Smooth muscle cell (in vitro differentiated cells): ENCODE measurements at regions not wholly inside any gene's neighbourhood (a gene's known extent, or its start where the extent isn't known, plus 50 kb on each side); places are given as distances from the start of the nearest gene placed in this dataset.

Source experiments
- DNase-seq: peaks from one replicate; lab custom pipeline; 2025; ENCODE audit not compliant: unreplicated experiment; lab: John Stamatoyannopoulos, UW
- H2AFZ ChIP-seq: fragments of 200-600 bp; sonication (generic); 2 replicates; pipeline ENCODE4 v1.6.0; 2016; ENCODE audit warnings: antibody characterized with exemption, low read depth, mild to moderate bottlenecking
- H3F3A ChIP-seq: fragments of 200-600 bp; sonication (generic); 2 replicates; pipeline ENCODE4 v1.6.0; 2017; ENCODE audit warnings: antibody characterized with exemption, low read depth
- H3K27ac ChIP-seq: fragments of 200-600 bp; sonication (generic); 2 replicates; pipeline ENCODE4 v1.5.1; 2016; ENCODE audit warnings: low read depth, mild to moderate bottlenecking
- H3K27me3 ChIP-seq: fragments of 200-600 bp; sonication (generic); 2 replicates; pipeline ENCODE4 v1.6.1; 2016; ENCODE audit warnings: low read depth, mild to moderate bottlenecking
- H3K36me3 ChIP-seq: fragments of 200-600 bp; sonication (generic); 2 replicates; pipeline ENCODE4 v1.5.1; 2016; ENCODE audit warnings: low read depth
- H3K4me1 ChIP-seq: fragments of 200-600 bp; sonication (generic); 2 replicates; pipeline ENCODE4 v1.5.1; 2016; ENCODE audit warnings: low read depth
- H3K4me2 ChIP-seq: fragments of 200-600 bp; sonication (generic); 2 replicates; pipeline ENCODE4 v1.6.0; 2016; ENCODE audit warnings: mild to moderate bottlenecking
- H3K4me3 ChIP-seq: fragments of 200-600 bp; sonication (generic); 2 replicates; pipeline ENCODE4 v1.5.1; 2016; ENCODE audit warnings: mild to moderate bottlenecking
- H3K79me2 ChIP-seq: fragments of 200-600 bp; sonication (generic); 2 replicates; pipeline ENCODE4 v1.6.0; 2016; ENCODE audit warnings: low read depth, mild to moderate bottlenecking
- H3K9ac ChIP-seq: fragments of 200-600 bp; sonication (generic); 2 replicates; pipeline ENCODE4 v1.6.0; 2016; ENCODE audit warnings: low read depth
- H3K9me3 ChIP-seq: fragments of 200-600 bp; sonication (generic); replicated peaks from 2 replicates; pipeline ENCODE4 v1.5.1; 2016; ENCODE audit warnings: low read depth
- H4K20me1 ChIP-seq: fragments of 200-600 bp; sonication (generic); 2 replicates; pipeline ENCODE4 v1.6.0; 2016; ENCODE audit warnings: low read depth
- CTCF ChIP-seq: fragments of 200-600 bp; sonication (generic); IDR thresholded peaks from 2 replicates; pipeline ENCODE4 v1.5.1; 2017; ENCODE audit warnings: borderline replicate concordance, mild to moderate bottlenecking, antibody characterized with exemption; ENCODE audit not compliant: insufficient read depth, poor library complexity, severe bottlenecking
- WGBS: methylation state at CpG from one replicate; pipeline ENCODE4 v1.1.7; 2016; ENCODE audit warnings: low lambda C conversion rate; 5-methylcytosine and 5-hydroxymethylcytosine counted together

GRCh38 chr5:79864364-79864763 is 126.7 kb downstream of the MTX3 start:
- Histone ChIP-seq H4K20me1 (no peaks in the 10 kb centered on the region), H3K27ac (no peak overlapping the region), H3K79me2 (no peaks in the 10 kb centered on the region), H2AFZ (no peak overlapping the region), H3F3A (no peaks in the 10 kb centered on the region), H3K4me3 (no peak overlapping the region), H3K4me1 (no peaks in the 10 kb centered on the region), H3K36me3 (no peaks in the 10 kb centered on the region), H3K4me2 (no peak overlapping the region), H3K9me3 (peaks cover 3% of the 10 kb centered on the region), H3K27me3 (peaks cover 12% of the 10 kb centered on the region), H3K9ac (no peak overlapping the region)
- no peak for TF ChIP-seq CTCF
- DNase-seq = no peak
- 66% methylated on average over 4 of the region's 4 CpGs for WGBS

GRCh38 chr5:79859588-79859987 is 131.5 kb downstream of the MTX3 start:
- H3K9ac ChIP-seq = no peak overlapping the region
- no peak overlapping the region for H3K27ac ChIP-seq
- DNase-seq = no peak
- H3K27me3 ChIP-seq = peaks cover 12% of the 10 kb centered on the region
- H3K9me3 ChIP-seq = peaks cover 3% of the 10 kb centered on the region
- no peaks in the 10 kb centered on the region for H3K79me2 ChIP-seq
- TF ChIP-seq CTCF = no peak
- WGBS = 62% methylated on average over 5 of the region's 5 CpGs
- no peak overlapping the region for H3K4me2 ChIP-seq
- H4K20me1 ChIP-seq = no peaks in the 10 kb centered on the region
- H2AFZ ChIP-seq = no peak overlapping the region
- H3K36me3 ChIP-seq = no peaks in the 10 kb centered on the region
- no peaks in the 10 kb centered on the region for H3F3A ChIP-seq
- H3K4me3 ChIP-seq = no peak overlapping the region
- no peaks in the 10 kb centered on the region for H3K4me1 ChIP-seq

- Histone ChIP-seq H3K27me3 (peaks cover 12% of the 10 kb centered on the region), H3K27ac (no peak overlapping the region), H3K4me3 (no peak overlapping the region), H3K79me2 (no peaks in the 10 kb centered on the region), H3K9ac (no peak overlapping the region), H3K9me3 (no peaks in the 10 kb centered on the region), H3F3A (no peaks in the 10 kb centered on the region), H4K20me1 (no peaks in the 10 kb centered on the region), H3K36me3 (no peaks in the 10 kb centered on the region), H3K4me1 (no peaks in the 10 kb centered on the region), H3K4me2 (no peak overlapping the region), H2AFZ (no peak overlapping the region)
- WGBS = 80% methylated on average over 2 of the region's 2 CpGs
- no peak for DNase-seq
- TF ChIP-seq CTCF = no peak
Measured at GRCh38 chr5:79858410-79858723, 132.7 kb downstream of the MTX3 start.

GRCh38 chr5:79857714-79858409 is 133.2 kb downstream of the MTX3 start:
- H3F3A ChIP-seq = no peaks in the 10 kb centered on the region
- no peaks in the 10 kb centered on the region for H3K4me1 ChIP-seq
- H3K27ac ChIP-seq = no peak overlapping the region
- peaks cover 12% of the 10 kb centered on the region for H3K27me3 ChIP-seq
- no peak overlapping the region for H3K4me2 ChIP-seq
- TF ChIP-seq CTCF = peak; percentile 97
- H2AFZ ChIP-seq = no peak overlapping the region
- no peaks in the 10 kb centered on the region for H4K20me1 ChIP-seq
- no peak overlapping the region for H3K9ac ChIP-seq
- WGBS = 35% methylated on average over 9 of the region's 9 CpGs
- no peaks in the 10 kb centered on the region for H3K36me3 ChIP-seq
- no peak overlapping the region for H3K4me3 ChIP-seq
- no peaks in the 10 kb centered on the region for H3K9me3 ChIP-seq
- DNase-seq = peak; percentile 31
- H3K79me2 ChIP-seq = no peaks in the 10 kb centered on the region
